NOMO-1 (cell line): ENCODE measurements at regions not wholly inside any gene's neighbourhood (a gene's known extent, or its start where the extent isn't known, plus 50 kb on each side); places are given as distances from the start of the nearest gene placed in this dataset.

ENCODE experiments used
- DNase-seq, 2 experiments: peaks; one replicate each; lab custom pipeline; 2025; ENCODE audit not compliant: unreplicated experiment in 2 of 2; lab: John Stamatoyannopoulos, UW

DNA sequence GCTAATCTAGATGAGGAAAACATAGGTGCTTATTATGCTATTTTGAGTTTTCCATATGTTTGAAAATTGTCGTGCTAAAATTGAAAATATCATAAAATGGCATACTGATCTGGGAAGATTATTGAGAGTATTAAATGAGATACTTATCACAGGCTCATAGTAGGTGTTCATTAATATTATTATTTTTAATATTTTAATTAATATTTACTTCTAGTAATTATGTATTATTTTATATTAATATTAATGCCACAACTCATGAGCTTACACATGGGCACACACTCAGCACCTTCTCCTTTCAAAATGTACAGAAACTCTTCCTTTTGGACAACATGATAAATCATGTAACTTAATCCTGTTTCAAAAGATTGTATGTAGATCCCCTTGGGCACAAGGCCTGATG lies 223.6 kb downstream of the RAB28 start:
- DNase-seq = no peak

DNA sequence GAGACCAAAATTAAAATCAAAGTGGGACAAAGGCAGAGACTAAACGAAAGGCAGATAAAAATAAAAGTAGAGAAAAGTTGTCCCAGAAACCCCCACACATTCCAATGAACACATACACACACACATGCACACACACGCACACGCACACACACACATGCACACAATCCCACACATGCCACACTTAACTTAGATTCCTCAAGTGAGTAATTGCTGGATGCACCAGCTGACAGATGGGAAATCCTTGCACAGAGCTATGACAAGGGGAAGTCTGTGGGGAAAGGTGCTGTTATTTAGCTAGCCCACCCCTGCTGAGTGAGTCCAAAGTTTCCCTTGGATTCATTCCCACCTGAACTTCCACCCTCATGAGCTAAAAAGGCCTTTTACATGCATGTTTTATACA lies 233.9 kb downstream of the RAB28 start:
- no peak for DNase-seq

DNA sequence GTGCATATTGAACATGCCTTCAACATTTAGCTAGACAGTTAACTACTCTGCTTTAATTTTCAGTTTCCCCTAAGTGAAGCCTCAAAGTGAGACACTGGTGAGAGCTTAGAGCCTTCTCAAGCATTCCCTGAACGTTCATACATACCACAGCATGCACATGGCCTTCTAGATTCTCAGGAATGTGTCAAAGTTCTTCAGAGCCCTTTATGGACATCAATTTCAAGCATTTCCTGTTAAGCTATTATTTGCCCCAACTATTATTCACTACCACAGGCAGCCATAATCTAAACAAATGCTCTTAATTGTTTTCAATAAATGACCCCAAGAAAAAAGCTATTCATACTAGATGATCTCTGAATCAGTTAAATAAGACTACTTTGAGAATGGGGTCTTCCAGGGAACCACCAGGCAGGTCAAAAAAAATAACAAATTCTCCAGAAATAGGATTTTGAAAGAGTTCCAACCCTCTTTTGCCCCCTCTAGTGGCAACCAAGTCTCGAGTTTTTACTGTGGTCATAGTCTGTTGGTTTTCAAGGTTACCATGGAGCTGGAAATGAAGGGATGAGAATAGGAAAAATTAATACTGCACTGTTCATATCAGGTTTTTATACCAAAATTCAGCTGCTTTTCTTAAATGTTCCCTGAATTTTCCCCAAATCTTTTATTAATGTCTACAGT lies 235.4 kb downstream of the RAB28 start:
- no peak for DNase-seq

DNA sequence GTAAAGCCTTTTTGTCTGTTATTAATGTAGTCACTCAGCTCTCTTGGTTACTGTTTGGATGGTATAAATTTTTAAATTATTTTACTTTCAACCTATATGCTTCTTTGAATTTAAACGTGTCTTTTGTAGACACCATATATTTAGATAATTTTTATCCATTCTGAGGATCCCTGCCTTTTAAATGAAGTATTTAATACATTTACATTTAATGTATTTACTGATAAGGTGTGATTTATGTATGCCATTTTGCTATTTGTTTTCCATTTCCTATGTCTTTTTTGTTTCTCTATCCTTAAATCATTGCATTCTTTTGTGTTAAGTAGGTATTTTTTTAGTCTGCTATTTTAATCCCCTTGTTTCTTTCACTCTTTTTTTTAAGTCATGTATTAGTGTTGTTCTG lies 238.0 kb downstream of the RAB28 start:
- DNase-seq = no peak

DNA sequence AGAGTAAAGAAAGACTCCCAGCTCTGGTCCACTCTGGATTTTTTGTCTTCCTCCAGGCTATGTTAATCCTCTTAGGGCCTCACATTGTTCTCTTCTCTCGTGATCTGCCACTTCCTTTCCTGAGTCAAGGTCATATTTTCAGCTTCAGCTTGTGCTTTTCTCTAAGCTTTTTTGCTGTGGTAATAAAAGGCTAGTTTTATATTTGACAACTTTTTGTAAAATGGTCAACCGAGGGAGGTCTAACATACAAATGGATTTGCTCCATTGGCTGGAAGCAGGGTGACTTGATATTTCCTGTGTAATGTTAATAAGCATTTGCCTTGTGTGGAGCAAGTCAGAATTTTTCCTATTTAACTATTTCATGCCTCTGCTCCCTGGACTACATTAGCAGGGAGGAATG lies 239.7 kb downstream of the RAB28 start:
- no peak for DNase-seq

DNA sequence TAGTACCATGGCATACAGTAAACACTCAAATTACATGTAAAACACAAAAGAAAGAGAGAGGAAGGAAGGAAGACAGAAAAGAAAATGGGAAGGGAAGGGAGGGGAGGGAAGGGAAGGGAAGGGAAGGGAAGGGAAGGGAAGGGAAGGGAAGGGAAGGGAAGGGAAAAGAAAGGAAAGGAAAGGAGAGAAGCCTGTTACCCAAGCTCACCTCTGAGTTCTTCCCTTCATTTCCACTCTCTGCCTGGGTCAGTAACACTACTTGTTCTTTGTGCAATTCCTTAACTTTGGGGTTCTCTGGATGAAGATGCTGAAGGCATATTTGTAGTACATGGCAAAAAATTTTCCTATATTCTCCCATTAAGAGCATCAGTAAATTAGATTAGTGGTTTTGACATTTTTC lies 241.0 kb downstream of the RAB28 start:
- DNase-seq = no peak

DNA sequence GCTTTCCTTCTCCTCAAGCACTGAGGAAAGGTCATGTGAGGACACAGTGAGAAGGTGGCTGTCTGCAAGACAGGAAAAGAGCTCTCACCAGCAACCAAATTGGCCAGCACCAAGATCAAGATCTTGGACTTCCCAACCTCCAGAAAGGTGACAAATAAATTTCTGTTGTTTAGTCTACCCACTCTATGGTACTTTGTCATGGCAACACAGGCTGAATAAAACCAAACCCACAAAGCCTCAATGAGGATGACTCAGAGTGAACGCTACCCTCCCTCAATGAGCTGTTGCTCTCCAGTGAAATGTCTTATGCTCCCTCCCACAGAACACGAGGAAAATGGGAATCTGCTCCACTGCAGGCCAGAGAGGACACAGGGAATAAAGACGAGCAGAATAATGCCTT lies 244.1 kb downstream of the RAB28 start:
- DNase-seq = no peak

DNA sequence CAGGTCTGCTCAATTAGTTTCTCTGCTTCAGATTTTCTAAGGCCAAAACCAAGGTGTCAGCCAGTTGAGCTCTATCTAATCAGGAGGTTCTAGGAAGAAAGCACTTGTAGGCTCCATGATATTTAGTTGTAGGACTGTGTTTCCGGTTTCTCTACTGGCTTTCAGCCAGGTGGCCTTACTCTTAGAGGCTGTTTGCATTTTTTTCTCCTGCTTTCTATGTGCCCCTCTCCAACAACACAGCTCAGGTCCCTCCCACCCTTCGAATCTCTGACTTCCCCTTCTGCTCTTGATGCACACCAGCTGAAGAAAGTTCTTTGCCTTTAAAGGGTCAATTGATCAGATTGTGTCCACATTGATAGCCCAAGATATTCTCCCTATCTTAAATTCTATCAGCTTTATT lies 245.2 kb downstream of the RAB28 start:
- DNase-seq = no peak

DNA sequence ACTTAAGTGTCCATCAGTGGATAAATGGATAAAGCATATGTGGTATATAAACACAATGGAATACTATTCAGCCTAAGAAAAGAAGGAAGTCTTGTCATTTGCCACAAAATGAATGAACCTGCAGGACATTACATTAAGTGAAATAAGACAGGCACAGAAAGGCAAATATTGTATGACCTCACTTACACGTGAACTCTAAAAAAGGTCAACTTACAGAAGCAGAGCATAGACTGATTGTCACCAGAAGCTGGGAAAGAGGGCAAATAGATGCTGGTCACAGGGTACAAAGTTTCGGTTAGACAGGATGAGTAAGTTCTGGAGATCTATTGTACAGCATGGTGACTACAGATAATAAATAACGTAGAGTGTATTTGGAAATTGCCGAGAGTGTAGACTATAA lies 247.7 kb downstream of the RAB28 start:
- no peak for DNase-seq

DNA sequence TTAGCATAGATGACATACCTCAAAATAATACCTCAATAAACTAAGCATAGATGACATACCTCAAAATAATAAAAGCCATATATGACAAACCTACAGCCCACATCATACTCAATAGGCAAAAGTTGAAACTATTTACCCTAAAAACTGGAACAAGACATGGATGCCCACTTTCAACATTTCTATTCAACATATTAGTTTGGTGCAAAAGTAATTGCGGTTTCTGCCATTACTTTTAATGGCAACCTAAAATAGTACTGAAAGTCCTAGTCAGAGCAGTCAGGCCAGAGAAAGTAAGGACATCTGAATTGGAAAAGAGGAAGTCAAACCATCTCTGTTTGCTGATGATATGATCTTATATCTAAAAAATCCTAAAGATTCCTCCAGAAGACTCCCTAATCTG lies 250.4 kb downstream of the RAB28 start:
- no peak for DNase-seq

DNA sequence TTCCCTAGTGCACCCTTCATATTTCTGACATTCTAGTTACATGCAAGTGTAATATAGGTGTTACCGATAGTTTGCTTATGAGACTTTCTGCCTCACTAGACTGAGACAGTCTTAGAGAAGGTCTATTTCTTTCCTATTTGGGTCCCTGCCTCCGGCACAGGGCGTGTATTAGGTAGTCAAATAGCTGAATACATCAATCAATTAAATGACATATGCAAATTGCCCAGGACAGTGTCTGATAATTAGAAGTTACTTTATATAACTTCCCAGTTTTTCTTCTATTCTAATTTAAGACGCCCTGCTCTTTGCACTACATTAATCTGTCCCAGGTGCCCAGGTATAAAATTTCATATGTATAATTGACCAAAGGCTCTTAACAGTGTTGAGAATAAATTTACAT lies 264.2 kb downstream of the RAB28 start:
- no peak for DNase-seq

DNA sequence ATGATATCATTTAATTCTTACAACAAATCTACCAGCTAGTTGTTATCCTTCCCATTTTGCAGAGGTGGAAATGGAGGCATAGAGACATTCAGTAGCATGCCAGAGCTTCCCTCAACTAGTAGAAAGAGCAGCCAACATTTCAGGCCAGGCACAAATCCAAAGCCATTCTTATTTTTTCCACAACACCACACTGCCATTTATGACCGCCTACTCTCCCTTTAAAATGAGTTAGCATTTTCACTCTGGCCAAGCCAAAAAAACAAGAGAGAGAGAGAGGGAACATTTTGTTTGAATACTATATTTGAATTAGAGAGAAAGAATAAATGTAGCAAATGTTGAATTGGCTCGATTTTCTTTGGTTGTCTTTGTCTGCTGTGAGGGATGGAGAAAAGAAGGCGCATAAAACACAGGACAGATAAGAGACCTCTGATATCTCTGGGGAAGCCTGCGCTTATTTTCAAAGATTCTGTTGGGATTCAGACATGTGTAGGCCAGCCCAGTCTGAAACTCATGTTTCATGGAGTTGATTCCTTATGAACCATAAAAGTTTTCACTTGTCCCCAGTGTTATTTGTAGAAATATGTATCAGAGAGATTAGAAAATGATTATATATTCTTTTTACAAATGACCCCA lies 265.7 kb downstream of the RAB28 start:
- no peak for DNase-seq

DNA sequence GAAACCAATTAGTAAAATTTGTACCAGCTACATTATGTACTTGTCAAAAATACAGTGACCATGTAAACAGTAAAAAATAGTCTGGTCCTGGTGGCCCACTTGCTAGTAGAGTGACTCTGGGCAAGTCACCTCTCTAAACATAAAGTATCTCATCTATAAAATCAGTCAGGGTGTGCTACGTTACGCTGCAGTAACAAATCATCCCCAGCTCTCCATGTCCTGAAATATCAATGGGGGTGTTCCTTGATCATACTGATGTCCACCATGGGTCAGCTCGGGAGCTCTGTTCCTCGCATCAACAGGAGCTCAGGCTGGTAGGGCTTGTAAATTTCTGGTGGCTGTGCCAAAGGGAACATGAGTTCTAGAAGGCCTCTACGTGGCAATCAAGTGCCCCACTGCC lies 268.6 kb downstream of the RAB28 start:
- DNase-seq = no peak

DNA sequence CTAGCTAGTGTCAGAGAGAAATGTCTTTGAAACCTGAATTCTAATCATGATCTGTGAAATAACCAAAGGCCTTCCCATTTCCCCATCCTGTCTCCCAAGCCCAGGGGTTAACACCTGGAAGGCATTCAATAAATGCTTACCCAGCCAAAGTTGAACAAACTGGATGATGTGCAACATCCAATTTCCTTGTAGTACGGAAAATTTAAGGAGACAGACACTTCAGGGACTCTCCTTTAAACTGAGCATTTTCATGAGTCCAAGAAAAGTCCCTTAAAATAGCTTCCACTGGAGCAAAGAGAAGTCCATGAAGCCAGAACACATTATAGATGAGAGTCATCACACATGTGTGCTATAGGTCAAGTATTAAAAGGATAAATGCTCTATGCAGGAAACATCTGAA lies 271.2 kb downstream of the RAB28 start:
- DNase-seq = no peak

DNA sequence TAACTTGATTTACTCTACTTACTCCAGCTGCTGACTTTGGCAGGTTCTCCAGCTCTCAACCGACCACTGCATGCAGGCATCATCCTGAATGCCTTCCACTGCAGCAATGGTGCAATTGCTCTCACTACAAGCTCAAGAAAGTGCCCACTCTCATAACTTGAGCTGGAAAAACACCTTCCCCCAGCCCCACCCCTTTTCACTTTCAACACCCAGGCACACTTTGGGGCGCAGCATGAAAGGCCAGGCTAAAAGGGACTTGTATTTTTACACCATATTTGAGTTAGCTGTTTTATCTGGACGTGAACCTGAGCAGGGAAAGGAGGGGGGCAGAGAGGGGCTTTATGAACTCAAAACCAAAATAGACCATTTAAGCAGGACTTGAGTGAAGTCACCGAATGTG lies 274.5 kb downstream of the RAB28 start:
- DNase-seq = no peak

DNA sequence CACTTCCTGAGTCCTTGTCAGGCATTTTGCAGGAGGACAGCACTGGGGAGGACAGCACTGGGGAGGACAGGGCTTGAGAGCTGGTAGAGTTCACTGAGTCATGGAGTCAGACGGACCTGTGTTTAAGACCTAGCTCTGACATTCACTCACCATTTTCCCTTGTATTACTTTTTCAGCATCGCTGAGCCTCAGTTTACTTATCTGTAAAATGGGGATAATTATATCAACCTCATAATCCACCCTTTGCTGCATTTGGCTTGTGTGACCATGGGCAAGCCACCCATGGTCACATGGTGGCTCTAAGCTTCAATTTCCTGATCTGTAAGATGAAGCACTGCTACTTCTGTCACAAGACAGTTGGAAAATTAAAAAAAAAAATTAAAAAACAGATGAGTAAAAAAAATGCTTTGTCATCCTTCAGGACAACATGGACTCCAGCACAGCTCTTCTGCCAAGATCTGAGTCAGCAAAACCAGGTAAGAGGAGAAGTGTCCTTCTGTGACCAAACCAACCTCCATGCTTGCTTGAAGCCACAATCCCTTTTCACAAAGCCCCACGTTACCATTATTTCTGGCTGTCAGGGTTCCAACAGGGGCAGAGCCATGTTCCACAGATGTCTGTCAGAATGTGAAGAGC lies 275.5 kb downstream of the RAB28 start:
- no peak for DNase-seq

DNA sequence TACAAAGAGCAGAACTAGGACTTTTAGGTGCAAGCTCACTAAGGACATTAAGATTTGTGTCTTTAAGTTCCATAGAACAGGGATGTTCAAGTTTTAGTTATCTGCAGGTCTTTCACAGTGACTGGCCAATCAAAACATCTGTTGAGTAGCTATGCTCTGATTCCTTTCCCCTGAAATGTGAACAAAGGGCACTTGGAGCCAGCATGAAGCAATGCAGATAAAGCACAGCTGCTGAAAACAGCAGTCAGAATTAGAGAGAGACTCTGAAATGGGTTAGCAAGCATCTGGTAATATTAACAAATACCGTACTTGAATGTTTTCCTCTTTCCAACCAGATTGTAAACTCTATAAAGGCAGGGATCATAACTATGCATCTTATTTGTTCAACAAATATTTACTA lies 276.9 kb downstream of the RAB28 start:
- DNase-seq = no peak

DNA sequence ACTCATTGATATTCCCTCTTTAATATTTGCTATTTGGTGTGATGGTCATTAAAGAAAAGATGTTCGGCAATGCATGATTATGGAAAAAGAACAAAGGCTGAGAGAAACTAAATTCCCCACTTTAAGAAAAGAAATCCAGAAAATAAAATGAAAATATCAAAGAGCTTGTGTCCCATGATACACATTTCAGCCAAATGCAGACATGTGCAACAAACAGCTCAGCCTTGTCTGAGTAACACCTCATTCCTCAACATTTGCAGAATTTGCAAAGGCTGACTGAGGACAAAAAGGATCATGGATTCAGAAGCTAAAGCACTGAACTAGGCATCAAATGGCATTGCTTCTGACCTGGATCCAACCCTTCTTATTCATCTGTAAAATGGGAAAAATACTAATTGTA lies 281.0 kb downstream of the RAB28 start:
- no peak for DNase-seq

DNA sequence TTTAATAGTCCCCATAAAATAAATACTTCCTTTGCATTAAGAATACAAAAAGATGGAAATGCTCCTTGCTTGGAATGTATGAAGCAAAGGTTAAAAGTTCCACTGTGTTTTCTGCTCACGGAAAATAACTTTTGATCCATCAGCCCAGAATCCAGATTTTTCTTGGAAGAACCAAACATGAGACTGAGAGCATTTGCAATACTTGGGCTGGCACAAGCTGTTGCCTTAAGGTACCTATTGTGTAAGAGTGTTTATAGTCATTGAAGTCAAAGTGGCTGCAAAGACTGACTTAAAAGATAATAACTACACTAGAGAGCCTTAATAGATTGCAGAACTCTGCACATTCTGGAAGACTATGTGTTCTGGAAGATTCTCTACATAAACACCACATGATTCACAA lies 281.4 kb downstream of the RAB28 start:
- no peak for DNase-seq

DNA sequence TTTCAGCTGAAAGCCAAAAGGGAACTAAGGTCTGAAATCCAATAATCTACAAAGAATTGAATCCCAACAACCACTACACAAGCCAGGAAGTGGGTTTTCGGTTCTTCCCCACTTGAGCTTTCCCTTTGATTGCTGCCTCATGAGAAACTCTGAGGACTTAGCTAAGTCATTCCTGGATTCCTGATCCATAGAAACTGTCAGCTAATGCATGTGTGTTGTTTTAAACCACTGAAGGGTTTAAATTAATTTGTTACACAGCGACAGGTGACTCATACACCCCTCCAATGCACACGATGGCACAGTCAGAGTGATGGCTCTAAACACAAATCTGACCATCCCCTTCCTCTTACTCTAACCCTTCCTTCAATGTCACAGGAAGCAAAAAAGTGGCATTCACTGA lies 282.9 kb downstream of the RAB28 start:
- no peak for DNase-seq

DNA sequence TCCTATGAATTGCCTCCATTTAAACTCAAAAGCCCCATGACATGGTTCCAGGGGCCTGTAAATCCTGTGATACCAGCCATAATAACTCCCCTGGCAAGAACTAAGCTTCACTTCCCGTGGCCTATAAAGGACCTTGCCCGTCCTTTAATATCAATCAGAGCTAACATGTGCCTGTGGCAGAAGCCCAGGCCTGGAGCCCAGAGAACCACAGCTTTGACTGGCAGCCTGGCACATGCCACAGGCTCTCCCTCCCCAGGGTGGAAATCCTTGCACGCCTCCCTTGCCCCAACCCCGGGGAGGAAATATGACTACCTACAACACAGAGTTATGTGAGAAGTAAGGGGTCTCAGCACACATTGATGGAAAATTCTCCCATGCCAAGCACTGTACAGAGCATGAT lies 287.4 kb downstream of the RAB28 start:
- no peak for DNase-seq

DNA sequence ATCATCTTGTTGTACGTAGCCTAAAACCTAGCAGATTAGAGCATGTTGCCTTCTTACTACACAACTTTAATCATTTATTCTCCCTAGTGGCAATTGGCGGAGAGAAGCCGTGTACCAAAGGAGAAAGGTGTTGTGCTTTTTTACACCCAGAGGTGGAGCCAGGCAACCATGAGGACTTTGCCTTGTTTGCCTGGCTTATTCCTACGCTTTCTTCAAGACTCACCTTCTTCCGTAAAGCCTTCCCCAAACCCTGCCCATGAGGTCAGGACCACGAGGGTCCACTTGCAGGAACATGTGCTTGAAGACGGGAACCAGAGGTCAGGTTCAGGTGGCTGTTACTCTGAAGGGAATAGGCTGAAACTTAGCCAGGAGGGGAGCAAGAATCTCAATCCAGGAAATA lies 290.5 kb downstream of the RAB28 start:
- no peak for DNase-seq
